Ovary (tissue), 3 donors: ENCODE measurements at regions not wholly inside any gene's neighbourhood (a gene's known extent, or its start where the extent isn't known, plus 50 kb on each side); places are given as distances from the start of the nearest gene placed in this dataset.

Source experiments
- CTCF ChIP-seq, 3 donors: fragments of 450-650 bp in 2 of 3; fragments of 200-600 bp in 1 of 3; IDR thresholded peaks; one replicate each; pipeline versions ENCODE4 v1.5.1 to v1.8.0; 2016 to 2022; ENCODE audit warnings: antibody characterized with exemption in 3 of 3, mild to moderate bottlenecking in 1 of 3
- POLR2A ChIP-seq: fragments of 450-650 bp; IDR thresholded peaks from one replicate; pipeline ENCODE4 v1.6.1; 2017; ENCODE audit warnings: antibody characterized with exemption, mild to moderate bottlenecking, moderate library complexity
- donor health status: DM: no; HTN: no; CAD: no.

GRCh38 chr2:13574831-13575230, 858.1 kb downstream of the TRIB2 start:
- no peak for TF ChIP-seq CTCF (IDR thresholded peaks at IDR 0.05)
- no peak for TF ChIP-seq POLR2A
